ENCODE measurements at regions not wholly inside any gene's neighbourhood (a gene's known extent, or its start where the extent isn't known, plus 50 kb on each side); places are given as distances from the start of the nearest gene placed in this dataset.

GRCh38 chr9:26677965-26678706 is 214.5 kb downstream of the CAAP1 start:
- Histone ChIP-seq H3K36me3 (ENCODE audit: low read depth) (no peaks in the 10 kb centered on the region), H3K9me3 (no peaks in the 10 kb centered on the region), H3K4me1 (ENCODE audit: low read depth) (no peaks in the 10 kb centered on the region), H3K4me3 (no peak overlapping the region)
- intact Hi-C loops (cut with DNase I, micrococcal nuclease): no loop called here
- ATAC-seq (no peak), DNase-seq (no peak)
- TF ChIP-seq, protein P1, sequence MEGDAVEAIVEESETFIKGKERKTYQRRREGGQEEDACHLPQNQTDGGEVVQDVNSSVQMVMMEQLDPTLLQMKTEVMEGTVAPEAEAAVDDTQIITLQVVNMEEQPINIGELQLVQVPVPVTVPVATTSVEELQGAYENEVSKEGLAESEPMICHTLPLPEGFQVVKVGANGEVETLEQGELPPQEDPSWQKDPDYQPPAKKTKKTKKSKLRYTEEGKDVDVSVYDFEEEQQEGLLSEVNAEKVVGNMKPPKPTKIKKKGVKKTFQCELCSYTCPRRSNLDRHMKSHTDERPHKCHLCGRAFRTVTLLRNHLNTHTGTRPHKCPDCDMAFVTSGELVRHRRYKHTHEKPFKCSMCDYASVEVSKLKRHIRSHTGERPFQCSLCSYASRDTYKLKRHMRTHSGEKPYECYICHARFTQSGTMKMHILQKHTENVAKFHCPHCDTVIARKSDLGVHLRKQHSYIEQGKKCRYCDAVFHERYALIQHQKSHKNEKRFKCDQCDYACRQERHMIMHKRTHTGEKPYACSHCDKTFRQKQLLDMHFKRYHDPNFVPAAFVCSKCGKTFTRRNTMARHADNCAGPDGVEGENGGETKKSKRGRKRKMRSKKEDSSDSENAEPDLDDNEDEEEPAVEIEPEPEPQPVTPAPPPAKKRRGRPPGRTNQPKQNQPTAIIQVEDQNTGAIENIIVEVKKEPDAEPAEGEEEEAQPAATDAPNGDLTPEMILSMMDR (IDR thresholded peaks at IDR 0.05): no peak

GRCh38 chr9:26675035-26675434 is 217.6 kb downstream of the CAAP1 start:
- intact Hi-C loops (cut with DNase I, micrococcal nuclease): no loop called here
- Histone ChIP-seq H3K4me1 (ENCODE audit: low read depth) (no peaks in the 10 kb centered on the region), H3K4me3 (no peak overlapping the region), H3K9me3 (no peaks in the 10 kb centered on the region), H3K36me3 (ENCODE audit: low read depth) (no peaks in the 10 kb centered on the region)
- no peak for DNase-seq
- ATAC-seq: no peak
- TF ChIP-seq, protein P1 (IDR thresholded peaks at IDR 0.05): no peak

DNA sequence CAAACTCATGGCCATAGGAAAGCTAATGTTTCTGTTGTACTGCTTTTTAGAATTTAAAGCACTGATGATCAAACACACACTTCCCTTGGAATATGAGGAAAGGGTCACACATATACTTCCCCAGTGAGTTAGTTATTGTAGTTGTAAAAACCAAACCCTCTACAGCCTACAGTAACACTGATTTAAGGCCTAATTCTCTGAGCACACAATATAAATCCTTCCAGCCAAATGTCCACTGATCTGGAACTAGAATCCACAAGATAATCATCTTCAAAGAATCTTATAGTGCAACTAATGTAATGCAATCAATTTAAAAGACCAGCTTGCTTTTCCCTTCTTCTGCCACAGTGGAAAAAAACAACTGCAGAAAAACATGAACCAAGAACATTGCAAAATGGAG is 219.3 kb downstream of the CAAP1 start:
- no peaks in the 10 kb centered on the region for H3K4me1 ChIP-seq (ENCODE audit: low read depth)
- H3K4me3 ChIP-seq: no peak overlapping the region
- H3K9me3 ChIP-seq: no peaks in the 10 kb centered on the region
- DNase-seq (no peak), ATAC-seq (no peak)
- no peaks in the 10 kb centered on the region for H3K36me3 ChIP-seq (ENCODE audit: low read depth)
- intact Hi-C loops (cut with DNase I, micrococcal nuclease): no loop called here
- TF ChIP-seq, protein P1 (IDR thresholded peaks at IDR 0.05): no peak

DNA sequence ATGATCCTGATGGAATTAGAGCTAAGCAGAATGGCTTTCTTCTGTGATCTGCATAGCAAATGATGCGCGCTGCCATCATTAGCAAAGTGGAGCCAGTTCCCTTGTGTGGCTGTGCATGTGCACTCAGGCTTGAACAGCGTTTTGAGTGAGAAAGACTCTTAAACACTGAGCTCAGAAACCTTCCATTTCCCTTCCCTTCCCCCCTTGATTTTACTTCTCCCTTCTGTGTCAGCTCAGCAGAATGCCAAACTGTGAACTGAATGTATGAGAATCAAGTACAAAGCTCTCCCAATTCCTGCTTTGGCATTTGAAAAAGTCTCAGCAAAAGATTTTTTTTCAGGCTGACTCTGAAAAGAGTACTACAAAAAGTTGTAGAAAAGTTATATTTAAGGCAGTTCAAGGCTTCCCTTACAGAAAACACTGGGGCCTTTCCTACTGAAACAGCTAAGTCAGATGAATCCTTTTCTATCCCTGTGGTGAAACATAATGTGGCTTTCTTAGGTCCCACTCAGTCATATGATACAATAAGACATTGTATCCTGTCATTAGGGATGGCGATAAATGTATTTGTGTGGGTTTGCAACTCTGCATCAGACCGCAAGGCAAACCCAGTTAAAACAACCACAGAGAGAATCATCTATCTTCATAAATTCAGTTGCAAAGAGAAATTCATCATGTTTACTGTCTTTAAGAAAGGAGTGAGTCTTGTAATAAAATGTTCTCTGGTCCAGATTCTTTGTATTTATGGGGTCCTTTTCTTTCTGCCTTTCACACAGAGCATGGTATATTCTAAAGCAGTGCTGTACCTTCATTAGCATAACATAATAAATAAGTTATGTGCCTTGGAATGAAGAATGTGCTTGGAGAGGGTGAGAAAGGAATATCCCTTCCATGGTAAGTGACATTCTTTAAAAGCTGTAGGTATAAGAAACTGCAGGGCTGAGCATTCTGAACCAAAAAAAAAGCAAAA is 222.6 kb downstream of the CAAP1 start:
- H3K4me3 ChIP-seq: no peak overlapping the region
- H3K4me1 ChIP-seq (ENCODE audit: low read depth): no peaks in the 10 kb centered on the region
- no peak for DNase-seq
- intact Hi-C loops (cut with DNase I, micrococcal nuclease): no loop called here
- no peak for ATAC-seq
- H3K36me3 ChIP-seq (ENCODE audit: low read depth): no peaks in the 10 kb centered on the region
- H3K9me3 ChIP-seq: no peaks in the 10 kb centered on the region
- TF ChIP-seq, protein P1 (IDR thresholded peaks at IDR 0.05): no peak

GRCh38 chr9:26667882-26668281 is 224.7 kb downstream of the CAAP1 start:
- Histone ChIP-seq H3K9me3 (no peaks in the 10 kb centered on the region), H3K4me1 (ENCODE audit: low read depth) (no peaks in the 10 kb centered on the region), H3K36me3 (ENCODE audit: low read depth) (no peaks in the 10 kb centered on the region), H3K4me3 (no peak overlapping the region)
- intact Hi-C loops (cut with DNase I, micrococcal nuclease): no loop called here
- TF ChIP-seq, protein P1 (IDR thresholded peaks at IDR 0.05): no peak
- ATAC-seq (no peak), DNase-seq (no peak)
